ENCODE measurements at regions not wholly inside any gene's neighbourhood (a gene's known extent, or its start where the extent isn't known, plus 50 kb on each side); places are given as distances from the start of the nearest gene placed in this dataset.

DNA sequence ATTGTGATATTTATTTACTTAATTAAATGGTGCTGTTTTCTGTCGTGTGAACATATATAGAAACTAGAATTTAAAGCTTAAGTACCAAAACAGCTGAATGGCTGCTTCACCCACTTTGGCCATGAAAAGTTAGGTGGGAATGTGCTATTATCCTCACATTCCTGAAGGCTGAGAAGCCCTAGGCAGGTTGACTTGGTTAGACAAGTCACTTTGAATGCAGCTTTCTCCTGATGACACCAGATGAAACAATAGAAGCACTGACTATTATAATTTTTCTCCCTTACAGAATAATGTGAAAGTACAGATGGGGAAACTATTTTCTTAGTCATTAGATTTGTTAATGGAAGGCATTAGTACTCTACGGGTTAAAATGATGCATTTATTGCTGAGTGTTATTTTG is 65.1 kb upstream of the C5orf46 start:
- POLR2A ChIA-PET = no interaction called here
- Histone ChIP-seq H2AFZ (ENCODE audit: low read depth, low read length) (no peak overlapping the region), H3K36me3 (ENCODE audit: control insufficient read depth, insufficient read depth, low read length) (no peaks in the 10 kb centered on the region), H3K9ac (ENCODE audit: insufficient read depth in 1 of 2, low read depth in 2 of 2, low read length in 2 of 2) (no peak overlapping the region), H4K20me1 (replicated peaks; ENCODE audit: control insufficient read depth, insufficient read depth, low read length) (no peaks in the 10 kb centered on the region), H3K4me3 (no peak overlapping the region), H3K27me3 (ENCODE audit: control insufficient read depth in 2 of 2, insufficient read depth in 2 of 2, low read length in 2 of 2) (no peaks in the 10 kb centered on the region), H3K9me3 (replicated peaks; ENCODE audit: control insufficient read depth, insufficient read depth, low read depth, low read length) (no peaks in the 10 kb centered on the region), H3K4me2 (ENCODE audit: insufficient read depth, low read length) (no peak overlapping the region), H3K9me1 (ENCODE audit: control insufficient read depth, insufficient read depth, low read length) (no peaks in the 10 kb centered on the region), H3K79me2 (ENCODE audit: control insufficient read depth, insufficient read depth, low read length) (no peaks in the 10 kb centered on the region), H3K27ac (ENCODE audit: extremely low read depth, low read depth, low read length) (no peak overlapping the region), H3K4me1 (replicated peaks in 1 of 2; ENCODE audit: control insufficient read depth in 2 of 2, insufficient read depth in 2 of 2, low read length in 2 of 2) (no peaks in the 10 kb centered on the region)
- intact Hi-C loops (cut with micrococcal nuclease) (no loop called here), in situ Hi-C loops (cut with MboI) (loop anchor here (25.0 kb wide), 1 partner anchor 741 kb away; no protein-coding TSS in a partner anchor)
- WGBS (ENCODE audit: insufficient coverage, low coverage, missing lambda C conversion rate) = 3% methylated on average over 2 of the region's 2 CpGs
- FAIRE-seq (no peak), ATAC-seq (no peak), DNase-seq (ENCODE audit: extremely low read depth in 1 of 4, low spot score in 3 of 4) (no peak)
- CTCF ChIA-PET (ENCODE audit: low intra/inter-chr PET ratio) = no interaction called here
- no TSS peak for BruUV-seq (replicated peaks)
- TF ChIP-seq COPS2 (conservative IDR thresholded peaks at IDR 0.05) = no peak
- TF ChIP-seq TCFL5 (CRISPR knock-in tag; conservative IDR thresholded peaks at IDR 0.05) = no peak
- TF ChIP-seq EGR1 (conservative IDR thresholded peaks at IDR 0.05) = no peak
- TF ChIP-seq PYGO2 (tag; IDR thresholded peaks at IDR 0.05) = no peak
- TF ChIP-seq GABPA (tag; conservative IDR thresholded peaks at IDR 0.05; ENCODE audit: low read depth) = no peak
- no peak for TF ChIP-seq BACH1 (tag; IDR thresholded peaks at IDR 0.05)
- no peak for TF ChIP-seq ZNF280B (CRISPR knock-in tag; IDR thresholded peaks at IDR 0.05)
- TF ChIP-seq KLF10 (CRISPR knock-in tag; IDR thresholded peaks at IDR 0.05) = no peak
- TF ChIP-seq TCF7L2 (IDR thresholded peaks at IDR 0.05; ENCODE audit: low read depth, low read length) = no peak
- TF ChIP-seq ERF (CRISPR knock-in tag; IDR thresholded peaks at IDR 0.05) = no peak
- TF ChIP-seq MECOM (CRISPR knock-in tag; IDR thresholded peaks at IDR 0.05) = no peak
- no peak for TF ChIP-seq ZNF507 (tag; conservative IDR thresholded peaks at IDR 0.05)
- no peak for TF ChIP-seq DMBX1 (CRISPR knock-in tag; IDR thresholded peaks at IDR 0.05; ENCODE audit: borderline replicate concordance)
- TF ChIP-seq, protein P1, sequence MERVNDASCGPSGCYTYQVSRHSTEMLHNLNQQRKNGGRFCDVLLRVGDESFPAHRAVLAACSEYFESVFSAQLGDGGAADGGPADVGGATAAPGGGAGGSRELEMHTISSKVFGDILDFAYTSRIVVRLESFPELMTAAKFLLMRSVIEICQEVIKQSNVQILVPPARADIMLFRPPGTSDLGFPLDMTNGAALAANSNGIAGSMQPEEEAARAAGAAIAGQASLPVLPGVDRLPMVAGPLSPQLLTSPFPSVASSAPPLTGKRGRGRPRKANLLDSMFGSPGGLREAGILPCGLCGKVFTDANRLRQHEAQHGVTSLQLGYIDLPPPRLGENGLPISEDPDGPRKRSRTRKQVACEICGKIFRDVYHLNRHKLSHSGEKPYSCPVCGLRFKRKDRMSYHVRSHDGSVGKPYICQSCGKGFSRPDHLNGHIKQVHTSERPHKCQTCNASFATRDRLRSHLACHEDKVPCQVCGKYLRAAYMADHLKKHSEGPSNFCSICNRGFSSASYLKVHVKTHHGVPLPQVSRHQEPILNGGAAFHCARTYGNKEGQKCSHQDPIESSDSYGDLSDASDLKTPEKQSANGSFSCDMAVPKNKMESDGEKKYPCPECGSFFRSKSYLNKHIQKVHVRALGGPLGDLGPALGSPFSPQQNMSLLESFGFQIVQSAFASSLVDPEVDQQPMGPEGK (CRISPR knock-in tag; IDR thresholded peaks at IDR 0.05; ENCODE audit: borderline replicate concordance) = no peak
- no peak for TF ChIP-seq NUFIP1 (IDR thresholded peaks at IDR 0.05; ENCODE audit: partially characterized antibody)
- TF ChIP-seq ZNF280A (IDR thresholded peaks at IDR 0.05; ENCODE audit: low read depth, partially characterized antibody) = no peak
- no peak for TF ChIP-seq ZBTB43 (CRISPR knock-in tag; IDR thresholded peaks at IDR 0.05)
- no peak for TF ChIP-seq ZFP30 (CRISPR knock-in tag; IDR thresholded peaks at IDR 0.05; ENCODE audit: borderline replicate concordance)
- no peak for TF ChIP-seq SMARCC2 (IDR thresholded peaks at IDR 0.05; ENCODE audit: low read depth)

Measured in K562 (cell line).